Left renal pelvis (tissue), 4 donors: ENCODE measurements at regions not wholly inside any gene's neighbourhood (a gene's known extent, or its start where the extent isn't known, plus 50 kb on each side); places are given as distances from the start of the nearest gene placed in this dataset.
"Not testable (repeated sequence)": the region's sequence is repeated elsewhere in the genome, so short reads cannot be mapped to it uniquely, and the experiment has no call there.

Experiments used
- DNase-seq, 4 donors: peaks; one replicate each; pipeline ENCODE4 v3.0.0-alpha.2; 2013; ENCODE audit warnings: low read depth in 4 of 4, low spot score in 3 of 4

- no peak for DNase-seq
Observed at GRCh38 chr6:102749210-102749971, 1355.9 kb downstream of the GRIK2 start.

GRCh38 chr6:102746941-102747340, 1353.4 kb downstream of the GRIK2 start:
- no peak for DNase-seq

DNA sequence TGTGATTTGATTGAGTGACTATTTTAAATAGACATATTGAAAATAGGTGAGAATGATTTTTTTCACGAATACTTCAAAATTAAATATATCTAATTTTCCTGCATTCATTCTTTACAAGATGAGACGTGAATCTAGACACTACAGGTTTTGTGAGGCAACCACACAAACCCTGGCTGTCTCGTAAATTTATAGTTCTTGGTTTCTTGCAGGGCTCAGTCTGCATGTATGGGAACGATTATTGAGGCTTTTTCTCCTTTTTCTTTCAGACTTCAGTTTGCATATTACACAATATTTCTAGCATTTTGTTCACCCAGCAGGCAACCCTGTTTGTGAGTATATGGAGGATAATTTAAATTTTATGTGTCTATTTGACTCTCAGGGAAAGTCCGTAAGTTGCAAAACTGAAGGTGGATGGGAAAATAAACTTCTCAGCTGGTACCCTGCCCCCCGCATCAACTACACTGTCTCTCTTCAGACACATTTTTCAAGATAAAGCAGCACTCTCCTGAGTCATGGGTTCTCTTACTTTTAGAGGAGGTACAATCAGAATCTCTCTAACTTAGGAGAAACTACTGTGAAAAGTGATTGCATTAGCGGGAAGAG, 1349.3 kb downstream of the GRIK2 start:
- no peak for DNase-seq

GRCh38 chr6:102742028-102742427, 1348.5 kb downstream of the GRIK2 start:
- no peak for DNase-seq

- no peak for DNase-seq
Observed at GRCh38 chr6:102736941-102737368, 1343.4 kb downstream of the GRIK2 start.

DNA sequence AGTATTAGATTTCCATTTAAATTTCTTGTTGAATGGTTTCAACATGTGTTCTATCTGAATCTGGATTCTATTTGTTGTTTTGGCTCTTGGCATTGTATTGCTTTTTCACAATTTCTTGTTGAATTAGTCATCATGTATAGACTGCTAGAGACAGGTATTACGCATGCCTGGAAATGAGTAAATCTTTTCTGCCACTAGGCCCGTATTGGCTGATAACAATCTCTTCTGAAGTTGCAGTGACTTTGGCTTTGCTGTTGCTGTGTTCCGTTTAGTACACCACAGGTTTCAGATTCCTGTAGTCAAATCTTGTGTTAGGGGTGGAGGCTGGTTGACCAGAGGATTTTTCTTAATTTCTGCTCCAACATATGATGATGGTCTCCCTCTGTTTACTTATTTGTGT, 1339.4 kb downstream of the GRIK2 start:
- no peak for DNase-seq

DNA sequence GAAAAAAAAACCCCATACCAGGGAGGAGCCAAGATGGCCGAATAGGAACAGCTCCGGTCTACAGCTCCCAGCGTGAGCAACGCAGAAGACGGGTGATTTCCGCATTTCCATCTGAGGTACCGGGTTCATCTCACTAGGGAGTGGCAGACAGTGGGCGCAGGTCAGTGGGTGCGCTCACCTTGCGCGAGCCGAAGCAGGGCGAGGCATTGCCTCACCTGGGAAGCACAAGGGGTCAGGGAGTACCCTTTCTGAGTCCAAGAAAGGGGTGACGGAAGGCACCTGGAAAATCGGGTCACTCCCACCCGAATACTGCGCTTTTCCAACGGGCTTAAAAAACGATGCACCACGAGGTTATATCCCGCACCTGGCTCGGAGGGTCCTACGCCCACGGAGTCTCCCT, 1328.6 kb downstream of the GRIK2 start:
- DNase-seq, result not testable (repeated sequence)

- DNase-seq, result no peak
Observed at GRCh38 chr6:102717737-102718456, 1324.4 kb downstream of the GRIK2 start.

GRCh38 chr6:102717252-102717651, 1323.7 kb downstream of the GRIK2 start:
- no peak for DNase-seq

GRCh38 chr6:102701019-102701418, 1307.5 kb downstream of the GRIK2 start:
- DNase-seq, result no peak

DNA sequence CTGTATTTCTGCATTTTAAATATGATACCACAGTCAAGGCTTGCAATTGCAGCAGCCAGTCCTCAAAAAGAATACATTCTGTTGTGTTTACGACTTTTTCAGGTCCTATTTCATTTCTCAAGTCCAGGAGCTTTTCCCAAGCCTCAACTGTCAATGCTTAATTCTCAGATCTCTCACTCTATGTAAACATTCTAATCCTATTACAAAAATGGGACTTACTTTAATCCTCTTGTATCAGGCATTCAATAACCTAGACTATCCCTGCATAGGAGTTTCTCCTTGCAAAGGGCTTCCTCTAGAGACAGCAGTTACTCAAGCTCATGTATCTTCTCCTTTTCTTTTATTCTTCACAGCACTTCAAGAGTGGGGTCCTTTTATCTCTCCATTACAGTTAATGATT, 1293.0 kb downstream of the GRIK2 start:
- no peak for DNase-seq

DNA sequence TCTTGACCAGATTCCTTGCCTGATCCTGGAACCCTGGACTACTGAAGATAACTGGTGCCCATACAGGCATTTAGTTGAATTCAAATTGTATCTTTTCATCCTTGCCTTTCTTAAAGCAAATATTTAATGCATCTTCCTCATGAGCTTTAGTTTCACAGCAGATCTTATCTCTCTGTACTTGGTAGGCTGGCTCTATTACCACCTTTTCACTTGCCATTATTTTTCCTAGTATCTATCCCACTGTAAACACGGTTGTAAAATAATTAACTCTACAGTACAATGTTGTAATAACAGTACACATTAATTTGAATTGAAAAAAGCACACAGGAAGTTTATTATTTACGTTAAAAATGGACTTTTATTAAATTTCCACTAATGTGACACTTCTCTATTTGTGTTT, 1286.9 kb downstream of the GRIK2 start:
- no peak for DNase-seq

GRCh38 chr6:102679865-102680264, 1286.4 kb downstream of the GRIK2 start:
- no peak for DNase-seq

DNA sequence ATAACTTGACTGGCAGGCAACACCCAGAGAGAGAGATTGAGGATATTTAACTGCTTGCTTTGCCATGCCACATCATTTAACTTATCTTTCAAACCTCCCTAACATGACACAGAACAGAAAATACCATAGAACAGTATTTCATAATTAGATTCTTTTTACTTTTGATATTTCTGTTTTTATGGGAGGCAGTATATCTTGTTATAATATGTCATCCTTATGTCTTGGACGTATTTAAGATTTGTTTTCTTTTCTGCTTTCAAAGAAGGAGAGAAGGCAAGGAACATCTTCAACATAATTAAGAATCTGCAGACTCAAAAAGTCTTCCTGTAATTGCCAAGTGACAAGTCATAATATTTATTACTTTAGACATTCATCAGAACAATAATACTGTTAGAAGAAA, 1283.7 kb downstream of the GRIK2 start:
- no peak for DNase-seq

DNA sequence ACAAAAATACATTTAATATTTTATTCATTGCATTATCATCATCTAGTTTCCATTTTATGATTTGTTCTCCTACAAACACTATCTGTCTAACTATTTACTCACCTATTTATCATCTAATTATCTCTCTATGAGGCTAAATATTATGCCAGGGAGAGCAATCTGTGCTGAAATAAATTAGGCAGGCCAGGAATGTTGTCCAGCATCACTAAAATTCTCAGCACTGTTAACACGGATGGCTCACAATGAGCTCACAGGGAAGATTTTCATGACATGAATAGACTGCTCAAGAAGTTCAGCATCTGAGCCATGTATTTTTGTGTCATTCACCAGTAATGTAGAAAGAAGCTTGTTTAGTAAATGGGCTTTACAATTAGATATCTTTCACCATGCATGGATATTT, 1277.2 kb downstream of the GRIK2 start:
- no peak for DNase-seq

- DNase-seq, result no peak
Observed at GRCh38 chr6:102662851-102663250, 1269.3 kb downstream of the GRIK2 start.

DNA sequence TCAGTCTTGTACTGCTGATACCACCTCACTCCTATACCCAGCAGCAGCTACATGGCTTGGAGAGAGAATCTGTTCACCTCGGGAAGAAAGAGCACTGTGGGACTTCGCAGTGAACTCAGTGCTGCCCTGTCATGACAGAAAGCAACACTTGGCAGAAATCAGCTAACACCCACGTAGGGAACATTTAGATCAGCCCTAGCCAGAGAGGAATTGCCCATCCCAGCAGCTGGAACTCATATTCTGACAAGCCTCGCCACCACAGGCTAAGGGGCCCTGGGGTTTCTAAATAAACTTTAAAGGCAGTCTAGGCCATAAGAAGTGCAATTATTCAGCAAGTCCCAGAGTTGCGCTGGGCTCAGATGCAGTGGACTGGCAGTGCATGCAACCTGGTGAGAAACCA, 1266.8 kb downstream of the GRIK2 start:
- no peak for DNase-seq

DNA sequence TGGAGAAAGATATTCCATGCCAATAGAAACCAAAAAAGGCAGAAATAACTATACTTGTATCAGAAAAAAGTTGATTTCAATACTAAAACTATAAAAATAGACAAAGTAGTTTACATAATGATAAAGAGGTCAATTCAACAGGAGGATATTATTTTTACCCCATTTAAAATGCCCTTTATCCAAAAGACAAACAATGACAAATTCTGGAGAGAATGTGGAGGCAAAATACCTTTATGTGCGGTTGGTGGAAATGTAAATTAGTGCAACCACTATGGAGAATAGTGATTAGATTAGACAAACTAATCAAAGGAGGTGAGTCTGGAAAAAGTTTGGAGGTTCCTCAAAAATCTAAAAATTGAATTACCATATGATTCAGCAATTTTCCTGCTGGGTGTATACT, 1262.3 kb downstream of the GRIK2 start:
- no peak for DNase-seq

DNA sequence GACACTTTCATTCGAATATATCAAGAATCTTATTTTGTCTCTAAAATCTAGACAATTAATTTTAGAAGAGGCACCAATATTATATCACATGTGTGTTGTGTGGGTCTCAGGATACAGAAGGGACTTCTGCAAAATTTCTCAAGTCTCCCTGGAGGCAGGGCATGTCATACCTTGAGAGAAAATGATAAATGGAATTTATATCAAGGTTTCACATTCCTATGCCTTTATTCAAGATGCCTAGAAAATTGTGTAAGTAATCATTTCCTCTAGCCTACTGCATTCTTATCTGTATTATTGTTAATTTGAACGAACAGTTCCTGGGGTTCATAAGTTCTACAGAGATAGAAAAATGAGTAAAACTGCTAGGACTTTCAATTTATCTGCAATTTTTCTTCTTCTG, 1247.9 kb downstream of the GRIK2 start:
- DNase-seq, result no peak

DNA sequence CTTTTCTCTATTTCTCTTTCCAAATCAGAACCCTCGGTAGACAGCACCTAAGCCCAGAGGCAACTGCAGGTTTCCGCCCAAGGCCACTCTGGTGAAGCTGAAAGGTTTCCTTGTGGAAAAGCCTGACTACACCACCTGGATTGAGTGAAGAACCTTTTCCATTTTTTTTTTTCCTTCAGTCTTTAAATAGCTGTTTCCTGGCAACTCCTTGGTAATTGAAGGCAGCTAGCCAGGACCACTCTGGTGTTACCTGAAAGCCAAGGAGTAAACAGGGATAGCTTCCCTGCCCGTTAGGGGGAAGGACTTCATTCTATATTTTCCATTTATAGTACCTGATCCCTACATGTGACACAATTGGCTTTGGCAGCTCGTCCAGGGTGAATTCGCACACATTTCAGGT, 1238.4 kb downstream of the GRIK2 start:
- DNase-seq, result no peak

- DNase-seq, result no peak
Observed at GRCh38 chr6:102623201-102623600, 1229.7 kb downstream of the GRIK2 start.

- DNase-seq, result no peak
Observed at GRCh38 chr6:102619585-102619984, 1226.1 kb downstream of the GRIK2 start.
